Kidney epithelial cell (primary cell): ENCODE measurements at regions not wholly inside any gene's neighbourhood (a gene's known extent, or its start where the extent isn't known, plus 50 kb on each side); places are given as distances from the start of the nearest gene placed in this dataset.
"Not testable (repeated sequence)": the region's sequence is repeated elsewhere in the genome, so short reads cannot be mapped to it uniquely, and the experiment has no call there.

Source experiments
- DNase-seq: peaks from one replicate; pipeline ENCODE4 v3.0.0-alpha.2; 2010; ENCODE audit warnings: low read depth
- H3K27me3 ChIP-seq: 2 replicates; pipeline ENCODE4 v1.6.0; 2011; ENCODE audit warnings: low read length; ENCODE audit not compliant: control insufficient read depth, insufficient read depth
- H3K36me3 ChIP-seq: 2 replicates; pipeline ENCODE4 v1.5.1; 2011; ENCODE audit warnings: low read length; ENCODE audit not compliant: control insufficient read depth, insufficient read depth
- H3K4me3 ChIP-seq: 2 replicates; pipeline ENCODE4 v1.5.1; 2011; ENCODE audit warnings: low read depth, mild to moderate bottlenecking, control low read depth, low read length
- TF ChIP-seq, protein P1 (sequence below): IDR thresholded peaks from 2 replicates; pipeline ENCODE4 v1.5.1; 2011; ENCODE audit warnings: mild to moderate bottlenecking, moderate library complexity, low read length, control low read depth, inconsistent platforms; ENCODE audit not compliant: insufficient read depth, poor library complexity, severe bottlenecking

DNA sequence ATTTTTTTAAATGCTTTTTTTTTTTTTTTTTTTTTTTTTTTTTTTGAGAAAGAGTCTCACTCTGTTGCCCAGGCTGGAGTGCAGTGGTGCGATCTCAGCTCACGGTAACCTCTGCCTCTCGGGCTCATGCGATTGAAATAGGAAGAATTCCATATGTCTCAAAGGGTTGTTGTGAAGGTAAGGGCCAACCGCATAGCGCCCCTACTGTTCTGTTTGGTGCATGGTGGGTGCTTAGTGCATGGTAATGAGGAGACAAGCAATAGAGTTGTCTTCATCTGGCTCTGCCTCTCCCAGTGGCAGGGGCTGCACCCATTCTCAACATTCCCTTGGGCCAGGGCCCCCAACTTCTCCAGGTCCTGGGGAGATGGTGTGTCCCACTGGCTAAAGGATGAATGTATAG, 68.7 kb downstream of the RASL11A start:
- Histone ChIP-seq H3K36me3 (no peaks in the 10 kb centered on the region), H3K4me3 (no peak overlapping the region), H3K27me3 (no peaks in the 10 kb centered on the region)
- TF ChIP-seq, protein P1, sequence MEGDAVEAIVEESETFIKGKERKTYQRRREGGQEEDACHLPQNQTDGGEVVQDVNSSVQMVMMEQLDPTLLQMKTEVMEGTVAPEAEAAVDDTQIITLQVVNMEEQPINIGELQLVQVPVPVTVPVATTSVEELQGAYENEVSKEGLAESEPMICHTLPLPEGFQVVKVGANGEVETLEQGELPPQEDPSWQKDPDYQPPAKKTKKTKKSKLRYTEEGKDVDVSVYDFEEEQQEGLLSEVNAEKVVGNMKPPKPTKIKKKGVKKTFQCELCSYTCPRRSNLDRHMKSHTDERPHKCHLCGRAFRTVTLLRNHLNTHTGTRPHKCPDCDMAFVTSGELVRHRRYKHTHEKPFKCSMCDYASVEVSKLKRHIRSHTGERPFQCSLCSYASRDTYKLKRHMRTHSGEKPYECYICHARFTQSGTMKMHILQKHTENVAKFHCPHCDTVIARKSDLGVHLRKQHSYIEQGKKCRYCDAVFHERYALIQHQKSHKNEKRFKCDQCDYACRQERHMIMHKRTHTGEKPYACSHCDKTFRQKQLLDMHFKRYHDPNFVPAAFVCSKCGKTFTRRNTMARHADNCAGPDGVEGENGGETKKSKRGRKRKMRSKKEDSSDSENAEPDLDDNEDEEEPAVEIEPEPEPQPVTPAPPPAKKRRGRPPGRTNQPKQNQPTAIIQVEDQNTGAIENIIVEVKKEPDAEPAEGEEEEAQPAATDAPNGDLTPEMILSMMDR, result peak; percentile 40
- DNase-seq, result no peak

DNA sequence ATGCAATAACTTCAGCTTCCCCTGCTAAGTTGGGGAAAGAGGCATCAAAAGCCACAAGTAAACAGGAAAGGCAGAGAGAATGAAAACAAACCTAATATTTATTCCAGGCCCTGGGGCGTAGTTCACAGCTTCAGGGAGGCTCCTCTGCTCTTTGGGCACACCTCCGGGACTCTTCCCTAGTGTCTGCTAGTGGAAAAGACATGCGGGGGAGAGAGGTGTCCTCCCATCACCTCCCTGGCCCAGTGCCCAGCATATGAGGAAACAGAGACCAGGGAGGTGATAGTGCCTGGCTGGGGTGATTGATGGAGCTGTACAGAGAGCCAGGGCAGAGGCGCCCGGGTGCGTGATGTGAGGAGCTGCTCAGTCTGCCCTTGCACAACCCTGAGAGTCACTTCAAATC, 71.0 kb downstream of the RASL11A start:
- TF ChIP-seq, protein P1, result no peak
- no peaks in the 10 kb centered on the region for H3K36me3 ChIP-seq
- no peak for DNase-seq
- no peaks in the 10 kb centered on the region for H3K27me3 ChIP-seq
- H3K4me3 ChIP-seq, result no peak overlapping the region

DNA sequence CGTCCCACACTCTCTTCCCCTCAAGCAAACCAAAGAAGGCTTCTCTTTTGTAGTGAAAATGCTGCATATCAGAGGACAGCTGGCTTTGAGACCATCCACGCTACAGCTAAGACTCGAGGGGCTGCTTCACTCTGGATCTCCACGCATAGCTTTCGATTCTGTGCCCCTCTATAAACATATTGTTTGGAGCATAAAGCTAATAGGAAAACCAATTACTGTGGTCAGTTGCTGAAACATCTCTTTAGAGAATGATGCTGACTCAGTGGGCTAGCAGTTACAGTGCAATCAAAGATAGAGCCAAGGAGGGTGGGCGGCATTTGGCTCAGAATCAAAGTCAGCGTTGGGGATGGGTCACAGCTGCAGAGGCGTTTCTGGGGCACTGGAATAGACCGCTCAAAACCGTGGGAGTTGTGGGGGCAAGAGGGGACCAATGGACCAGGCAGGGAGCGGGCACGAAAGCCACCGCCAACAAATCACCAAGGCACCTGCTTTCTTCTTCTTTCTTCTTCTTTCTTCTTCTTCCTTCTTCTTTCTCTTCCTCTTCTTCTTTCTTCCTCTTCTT, 76.7 kb downstream of the RASL11A start:
- Histone ChIP-seq H3K36me3 (no peaks in the 10 kb centered on the region), H3K27me3 (peaks cover 2% of the 10 kb centered on the region), H3K4me3 (no peak overlapping the region)
- TF ChIP-seq, protein P1, result no peak
- no peak for DNase-seq

DNA sequence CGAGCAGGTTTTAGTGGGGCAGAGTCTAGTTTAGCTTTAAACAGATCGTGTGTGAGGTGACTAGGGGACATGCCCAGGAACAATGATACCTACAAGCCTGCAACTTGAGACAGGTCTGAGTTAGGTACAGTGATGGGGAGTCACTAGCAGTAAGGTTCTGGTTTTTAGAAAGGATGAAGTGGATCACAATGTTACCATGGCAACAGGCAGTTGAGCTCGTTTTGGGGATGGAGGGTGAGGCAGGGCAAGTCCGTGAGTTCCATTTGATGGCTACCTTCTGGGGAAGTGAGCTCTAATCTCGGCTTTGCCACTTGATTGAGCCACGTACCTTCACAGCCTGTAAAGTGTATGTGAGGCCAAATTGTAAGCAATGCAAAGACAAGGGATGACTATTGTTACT, 76.0 kb upstream of the GTF3A start:
- no peaks in the 10 kb centered on the region for H3K36me3 ChIP-seq
- H3K4me3 ChIP-seq, result no peak overlapping the region
- peaks cover 2% of the 10 kb centered on the region for H3K27me3 ChIP-seq
- DNase-seq, result no peak
- TF ChIP-seq, protein P1, result no peak

DNA sequence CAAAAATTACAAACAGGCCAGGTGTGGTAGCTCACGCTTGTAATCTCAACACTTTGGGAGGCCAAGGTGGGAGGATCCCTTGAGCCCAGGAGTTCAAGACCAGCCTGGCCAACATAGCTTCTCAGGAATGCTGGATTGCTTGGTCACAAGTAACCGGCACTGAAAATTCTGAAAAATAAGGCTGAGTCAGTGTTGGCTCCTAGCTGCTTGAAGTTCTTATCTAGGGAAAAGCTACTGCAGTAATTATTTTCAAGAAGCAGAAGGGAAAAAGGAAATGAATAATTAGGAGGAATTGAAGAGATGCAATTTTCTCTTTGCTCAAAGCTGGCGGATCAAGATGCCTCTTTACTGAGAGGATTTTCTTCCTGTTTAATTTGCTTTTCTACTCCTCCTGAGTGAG, 75.0 kb upstream of the GTF3A start:
- TF ChIP-seq, protein P1, result no peak
- Histone ChIP-seq H3K4me3 (no peak overlapping the region), H3K36me3 (no peaks in the 10 kb centered on the region), H3K27me3 (peaks cover 2% of the 10 kb centered on the region)
- no peak for DNase-seq

DNA sequence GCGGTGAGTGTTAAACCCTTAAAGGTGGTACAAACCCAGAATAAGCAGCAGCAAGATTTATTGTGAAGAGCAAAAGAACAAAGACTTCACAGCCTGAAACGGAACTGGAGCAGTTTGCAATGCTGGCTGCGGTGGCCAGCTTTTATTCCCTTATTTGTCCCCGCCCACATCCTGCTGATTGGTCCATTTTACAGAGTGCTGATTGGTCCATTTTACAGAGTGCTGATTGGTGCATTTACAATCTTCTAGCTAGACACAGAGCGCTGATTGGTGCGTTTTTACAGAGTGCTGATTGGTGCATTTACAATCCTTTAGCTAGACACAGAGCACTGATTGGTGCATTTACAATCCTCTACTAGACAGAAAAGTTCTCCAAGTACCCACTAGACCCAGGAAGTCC, 73.6 kb upstream of the GTF3A start:
- H3K27me3 ChIP-seq, DNase-seq, H3K4me3 ChIP-seq, H3K36me3 ChIP-seq: not testable (repeated sequence)
